Mucosa of descending colon (tissue), 3 donors: ENCODE measurements at regions not wholly inside any gene's neighbourhood (a gene's known extent, or its start where the extent isn't known, plus 50 kb on each side); places are given as distances from the start of the nearest gene placed in this dataset.

Source experiments
- ATAC-seq: fragments of 200-7000 bp; cut with Tn5 transposase; one replicate; pipeline ENCODE4 v1.9.1; 2020; ENCODE audit warnings: mild to moderate bottlenecking, moderate library complexity
- DNase-seq, 3 donors: peaks; one replicate each; pipeline ENCODE4 v3.0.0-alpha.2; 2020
- H3K36me3 ChIP-seq: fragments of 200-600 bp; one replicate; pipeline ENCODE4 v1.8.0; 2021; ENCODE audit warnings: low read depth, mild to moderate bottlenecking
- H3K4me1 ChIP-seq: fragments of 200-600 bp; one replicate; pipeline ENCODE4 v1.8.0; 2021; ENCODE audit warnings: low read depth, mild to moderate bottlenecking
- H3K4me3 ChIP-seq: fragments of 200-600 bp; one replicate; pipeline ENCODE4 v1.8.0; 2021; ENCODE audit warnings: mild to moderate bottlenecking
- H3K9me3 ChIP-seq: fragments of 200-600 bp; one replicate; pipeline ENCODE4 v1.8.0; 2021; ENCODE audit warnings: mild to moderate bottlenecking
- CTCF ChIP-seq: fragments of 200-600 bp; IDR thresholded peaks from one replicate; pipeline ENCODE4 v1.8.0; 2022; ENCODE audit warnings: antibody characterized with exemption, mild to moderate bottlenecking
- intact Hi-C, 2 donors: fragments of 100-400 bp; cut with DNase I in 1 of 2; cut with micrococcal nuclease in 1 of 2; formaldehyde crosslinking; loops; one replicate each; pipeline versions ENCODE4 v1.11.0 to v1.11.1; 2022; cut with DNase I, micrococcal nuclease
- donor health status: DM: no; HTN: no; CAD: no; lungs with moderate emphysema.
- donor health status: DM: no; HTN: no; CAD: no.
- donor health status: DM: no; HTN: yes; CAD: no.

GRCh38 chr5:116733991-116734975 is 159.7 kb upstream of the SEMA6A start:
- ATAC-seq (no peak), DNase-seq (no peak)
- no peak for TF ChIP-seq CTCF
- H3K4me3 ChIP-seq = no peak overlapping the region
- H3K9me3 ChIP-seq = no peaks in the 10 kb centered on the region
- H3K36me3 ChIP-seq = no peaks in the 10 kb centered on the region
- intact Hi-C loops = no loop called here
- no peaks in the 10 kb centered on the region for H3K4me1 ChIP-seq

- H3K4me3 ChIP-seq = no peak overlapping the region
- TF ChIP-seq CTCF = no peak
- intact Hi-C loops = no loop called here
- no peak for ATAC-seq
- H3K4me1 ChIP-seq = no peaks in the 10 kb centered on the region
- no peaks in the 10 kb centered on the region for H3K9me3 ChIP-seq
- DNase-seq = no peak
- no peaks in the 10 kb centered on the region for H3K36me3 ChIP-seq
These were observed 158.0 kb upstream of the SEMA6A start for GRCh38 chr5:116732591-116732990.

GRCh38 chr5:116731432-116731831 is 156.8 kb upstream of the SEMA6A start:
- ATAC-seq (no peak), DNase-seq (no peak)
- no peak for TF ChIP-seq CTCF
- Histone ChIP-seq H3K36me3 (no peaks in the 10 kb centered on the region), H3K4me1 (no peaks in the 10 kb centered on the region), H3K4me3 (no peak overlapping the region), H3K9me3 (no peaks in the 10 kb centered on the region)
- intact Hi-C loops = no loop called here

GRCh38 chr5:116730706-116731105 is 156.1 kb upstream of the SEMA6A start:
- Histone ChIP-seq H3K36me3 (no peaks in the 10 kb centered on the region), H3K4me3 (no peak overlapping the region), H3K9me3 (no peaks in the 10 kb centered on the region), H3K4me1 (no peaks in the 10 kb centered on the region)
- TF ChIP-seq CTCF = no peak
- intact Hi-C loops = no loop called here
- ATAC-seq (no peak), DNase-seq (no peak)

GRCh38 chr5:116730185-116730584 is 155.6 kb upstream of the SEMA6A start:
- no peak for TF ChIP-seq CTCF
- no peak overlapping the region for H3K4me3 ChIP-seq
- H3K36me3 ChIP-seq = no peaks in the 10 kb centered on the region
- intact Hi-C loops = no loop called here
- H3K4me1 ChIP-seq = no peaks in the 10 kb centered on the region
- ATAC-seq = no peak
- no peaks in the 10 kb centered on the region for H3K9me3 ChIP-seq
- no peak for DNase-seq
